ENCODE measurements at regions not wholly inside any gene's neighbourhood (a gene's known extent, or its start where the extent isn't known, plus 50 kb on each side); places are given as distances from the start of the nearest gene placed in this dataset.

DNA sequence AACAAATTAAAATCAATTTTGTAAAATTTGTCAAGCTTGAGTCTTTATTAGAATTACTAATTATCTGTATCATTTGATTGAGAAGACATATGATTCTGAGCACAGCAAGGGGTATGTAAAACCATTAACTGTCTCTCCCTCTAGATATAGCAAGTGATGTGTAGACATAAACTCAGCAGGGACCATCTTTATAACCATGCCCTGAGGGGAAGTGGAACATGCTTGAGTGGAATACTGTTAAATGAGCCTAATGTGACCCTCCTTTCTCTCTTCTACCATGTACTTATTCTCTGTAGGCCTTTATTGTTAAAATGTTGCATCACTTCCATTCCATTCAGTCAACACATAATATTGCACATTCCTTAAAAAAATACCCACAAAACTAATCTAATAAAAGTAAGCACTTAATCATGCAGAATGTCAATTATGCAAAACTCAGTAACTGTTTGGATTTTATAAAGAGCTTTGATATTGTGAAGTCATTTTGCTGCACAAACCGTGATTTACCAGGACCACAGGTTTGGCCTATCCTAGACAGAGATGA is 896.6 kb upstream of the MANEA start:
- Histone ChIP-seq H3K4me2 (ENCODE audit: low read depth, low read length, poor library complexity, severe bottlenecking) (no peak overlapping the region), H3K27ac (ENCODE audit: low read length) (no peak overlapping the region), H3K9ac (ENCODE audit: low read length) (no peak overlapping the region), H2AFZ (ENCODE audit: low read length) (no peak overlapping the region), H3K79me2 (ENCODE audit: low read length) (no peaks in the 10 kb centered on the region), H3K4me1 (ENCODE audit: low read length) (no peaks in the 10 kb centered on the region), H3K27me3 (ENCODE audit: low read length) (no peaks in the 10 kb centered on the region), H3K36me3 (ENCODE audit: insufficient read depth, low read length) (no peaks in the 10 kb centered on the region), H3K9me2 (replicated peaks; ENCODE audit: insufficient read depth, low read length) (no peaks in the 10 kb centered on the region), H3K9me3 (ENCODE audit: low read length) (no peaks in the 10 kb centered on the region), H3K4me3 (ENCODE audit: low read length) (no peak overlapping the region), H4K20me1 (ENCODE audit: insufficient read depth, low read depth, low read length) (no peaks in the 10 kb centered on the region)
- DNase-seq = no peak

DNA sequence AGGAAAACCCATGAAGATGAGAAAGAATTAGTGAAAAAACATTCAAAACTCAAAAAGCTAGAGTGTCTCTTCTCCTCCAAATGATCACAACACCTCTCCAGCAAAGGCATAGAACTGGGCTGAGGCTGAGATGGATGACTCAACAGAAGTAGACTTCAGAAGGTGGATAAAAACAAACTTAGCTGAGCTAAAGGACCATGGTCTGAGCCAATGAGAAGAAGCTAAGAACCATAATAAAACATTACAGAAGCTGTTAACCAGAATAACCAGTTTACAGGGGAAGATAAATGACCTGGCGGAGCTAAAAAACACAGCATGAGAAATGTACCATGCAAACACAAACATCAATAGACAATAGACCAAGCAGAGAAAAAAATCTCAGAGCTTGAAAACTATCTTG is 904.1 kb upstream of the MANEA start:
- Histone ChIP-seq H3K36me3 (ENCODE audit: insufficient read depth, low read length) (no peaks in the 10 kb centered on the region), H3K27me3 (ENCODE audit: low read length) (no peaks in the 10 kb centered on the region), H3K9me2 (replicated peaks; ENCODE audit: insufficient read depth, low read length) (no peaks in the 10 kb centered on the region), H3K9me3 (ENCODE audit: low read length) (no peaks in the 10 kb centered on the region), H4K20me1 (ENCODE audit: insufficient read depth, low read depth, low read length) (no peaks in the 10 kb centered on the region), H2AFZ (ENCODE audit: low read length) (no peak overlapping the region), H3K27ac (ENCODE audit: low read length) (no peak overlapping the region), H3K9ac (ENCODE audit: low read length) (no peak overlapping the region), H3K4me1 (ENCODE audit: low read length) (no peaks in the 10 kb centered on the region), H3K4me2 (ENCODE audit: low read depth, low read length, poor library complexity, severe bottlenecking) (no peak overlapping the region), H3K4me3 (ENCODE audit: low read length) (no peak overlapping the region), H3K79me2 (ENCODE audit: low read length) (no peaks in the 10 kb centered on the region)
- no peak for DNase-seq

GRCh38 chr6:94670017-94670416 is 907.3 kb upstream of the MANEA start:
- Histone ChIP-seq H3K9ac (ENCODE audit: low read length) (no peak overlapping the region), H3K4me1 (ENCODE audit: low read length) (no peaks in the 10 kb centered on the region), H3K27me3 (ENCODE audit: low read length) (no peaks in the 10 kb centered on the region)

DNA sequence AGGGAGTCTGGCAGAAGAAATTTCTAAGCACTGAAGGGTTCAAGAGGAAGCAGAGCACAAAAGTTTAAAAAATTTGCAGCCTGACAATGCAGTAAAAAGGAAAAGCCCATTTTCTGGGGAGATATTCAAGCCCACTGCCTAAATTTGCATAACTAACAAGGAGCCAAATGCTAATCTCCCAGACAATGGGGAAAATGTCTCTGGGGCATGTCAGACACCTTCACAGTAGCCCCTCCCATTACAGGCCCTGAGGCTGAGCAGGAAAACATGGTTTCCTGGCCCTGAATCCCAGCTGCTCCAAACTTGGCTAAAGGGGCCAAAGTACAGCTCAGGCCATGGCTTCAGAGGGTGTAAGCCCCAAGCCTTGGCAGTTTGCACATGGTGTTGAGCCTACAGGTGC is 908.5 kb upstream of the MANEA start:
- Histone ChIP-seq H3K36me3 (ENCODE audit: insufficient read depth, low read length) (no peaks in the 10 kb centered on the region), H3K9me3 (ENCODE audit: low read length) (no peaks in the 10 kb centered on the region), H3K9ac (ENCODE audit: low read length) (no peak overlapping the region), H4K20me1 (ENCODE audit: insufficient read depth, low read depth, low read length) (no peaks in the 10 kb centered on the region), H3K79me2 (ENCODE audit: low read length) (no peaks in the 10 kb centered on the region), H3K27ac (ENCODE audit: low read length) (no peak overlapping the region), H2AFZ (ENCODE audit: low read length) (no peak overlapping the region), H3K4me3 (ENCODE audit: low read length) (no peak overlapping the region), H3K4me2 (ENCODE audit: low read depth, low read length, poor library complexity, severe bottlenecking) (no peak overlapping the region), H3K27me3 (ENCODE audit: low read length) (no peaks in the 10 kb centered on the region), H3K9me2 (replicated peaks; ENCODE audit: insufficient read depth, low read length) (no peaks in the 10 kb centered on the region), H3K4me1 (ENCODE audit: low read length) (no peaks in the 10 kb centered on the region)
- DNase-seq = no peak

More at GRCh38 chr6:94670017-94670416, 907.3 kb upstream of the MANEA start:
- Histone ChIP-seq H3K27ac (ENCODE audit: low read length) (no peak overlapping the region), H3K4me2 (ENCODE audit: low read depth, low read length, poor library complexity, severe bottlenecking) (no peak overlapping the region), H3K4me3 (ENCODE audit: low read length) (no peak overlapping the region), H2AFZ (ENCODE audit: low read length) (no peak overlapping the region), H3K79me2 (ENCODE audit: low read length) (no peaks in the 10 kb centered on the region), H4K20me1 (ENCODE audit: insufficient read depth, low read depth, low read length) (no peaks in the 10 kb centered on the region), H3K36me3 (ENCODE audit: insufficient read depth, low read length) (no peaks in the 10 kb centered on the region), H3K9me3 (ENCODE audit: low read length) (no peaks in the 10 kb centered on the region), H3K9me2 (replicated peaks; ENCODE audit: insufficient read depth, low read length) (no peaks in the 10 kb centered on the region)
- DNase-seq = no peak

- Histone ChIP-seq H3K4me1 (ENCODE audit: low read length) (no peaks in the 10 kb centered on the region), H3K79me2 (ENCODE audit: low read length) (no peaks in the 10 kb centered on the region), H3K27me3 (ENCODE audit: low read length) (no peaks in the 10 kb centered on the region), H3K4me3 (ENCODE audit: low read length) (no peak overlapping the region), H3K27ac (ENCODE audit: low read length) (no peak overlapping the region), H3K36me3 (ENCODE audit: insufficient read depth, low read length) (no peaks in the 10 kb centered on the region), H3K4me2 (ENCODE audit: low read depth, low read length, poor library complexity, severe bottlenecking) (no peak overlapping the region), H3K9me2 (replicated peaks; ENCODE audit: insufficient read depth, low read length) (no peaks in the 10 kb centered on the region), H2AFZ (ENCODE audit: low read length) (no peak overlapping the region), H3K9ac (ENCODE audit: low read length) (no peak overlapping the region), H3K9me3 (ENCODE audit: low read length) (no peaks in the 10 kb centered on the region), H4K20me1 (ENCODE audit: insufficient read depth, low read depth, low read length) (no peaks in the 10 kb centered on the region)
- no peak for DNase-seq
Observed at GRCh38 chr6:94658929-94659328, 918.4 kb upstream of the MANEA start.

DNA sequence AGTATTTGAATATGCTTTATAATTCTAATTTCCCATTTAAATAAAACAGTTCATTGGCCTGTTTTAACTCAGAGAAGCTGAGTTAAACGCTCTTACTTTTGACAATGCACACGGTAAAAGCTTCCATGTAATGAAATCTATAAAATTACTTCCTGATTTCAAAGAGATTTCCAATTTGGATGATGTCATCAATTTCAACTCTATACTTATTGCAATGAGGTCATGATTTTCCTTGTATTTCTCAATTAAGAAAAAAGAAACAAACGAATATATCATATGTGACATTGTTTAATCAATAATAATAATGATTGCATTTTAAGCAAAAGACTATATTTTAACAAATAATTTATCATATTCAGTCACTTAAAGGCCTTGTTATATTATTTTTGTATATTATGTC is 926.1 kb upstream of the MANEA start:
- H3K9ac ChIP-seq (ENCODE audit: low read length) = no peak overlapping the region

DNA sequence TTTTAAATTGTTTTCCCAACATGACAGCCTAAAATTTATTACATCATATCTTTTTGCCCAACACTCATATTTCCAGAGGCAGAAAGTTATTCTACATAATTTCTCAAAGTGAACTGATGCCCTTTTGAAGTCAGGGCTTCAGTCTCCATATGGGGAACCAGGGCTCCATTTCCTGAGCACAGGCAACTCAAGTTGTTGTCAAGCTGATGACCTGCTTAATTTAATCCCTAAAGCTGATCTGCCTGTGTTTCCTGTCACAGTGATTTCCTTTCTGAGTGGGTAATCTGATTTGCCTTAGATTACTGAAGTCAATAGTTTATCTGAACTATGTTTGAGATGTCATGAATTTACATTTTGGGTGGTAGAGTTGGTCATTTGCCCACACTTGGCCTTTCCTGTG is 932.1 kb upstream of the MANEA start:
- Histone ChIP-seq H3K4me2 (ENCODE audit: low read depth, low read length, poor library complexity, severe bottlenecking) (no peak overlapping the region), H3K9me3 (ENCODE audit: low read length) (no peaks in the 10 kb centered on the region), H3K4me3 (ENCODE audit: low read length) (no peak overlapping the region), H2AFZ (ENCODE audit: low read length) (no peak overlapping the region), H3K27ac (ENCODE audit: low read length) (no peak overlapping the region), H3K4me1 (ENCODE audit: low read length) (no peaks in the 10 kb centered on the region), H3K36me3 (ENCODE audit: insufficient read depth, low read length) (no peaks in the 10 kb centered on the region), H3K27me3 (ENCODE audit: low read length) (no peaks in the 10 kb centered on the region), H3K9ac (ENCODE audit: low read length) (no peak overlapping the region), H3K9me2 (replicated peaks; ENCODE audit: insufficient read depth, low read length) (no peaks in the 10 kb centered on the region), H3K79me2 (ENCODE audit: low read length) (no peaks in the 10 kb centered on the region), H4K20me1 (ENCODE audit: insufficient read depth, low read depth, low read length) (no peaks in the 10 kb centered on the region)
- DNase-seq = no peak

More for the DNA sequence above, 926.1 kb upstream of the MANEA start:
- H3K9me3 ChIP-seq (ENCODE audit: low read length) = no peaks in the 10 kb centered on the region
- no peaks in the 10 kb centered on the region for H3K27me3 ChIP-seq (ENCODE audit: low read length)
- H3K4me2 ChIP-seq (ENCODE audit: low read depth, low read length, poor library complexity, severe bottlenecking) = no peak overlapping the region
- H4K20me1 ChIP-seq (ENCODE audit: insufficient read depth, low read depth, low read length) = no peaks in the 10 kb centered on the region
- H3K79me2 ChIP-seq (ENCODE audit: low read length) = no peaks in the 10 kb centered on the region
- no peaks in the 10 kb centered on the region for H3K36me3 ChIP-seq (ENCODE audit: insufficient read depth, low read length)
- no peaks in the 10 kb centered on the region for H3K9me2 ChIP-seq (replicated peaks; ENCODE audit: insufficient read depth, low read length)
- DNase-seq = no peak
- no peaks in the 10 kb centered on the region for H3K4me1 ChIP-seq (ENCODE audit: low read length)
- no peak overlapping the region for H3K4me3 ChIP-seq (ENCODE audit: low read length)
- no peak overlapping the region for H3K27ac ChIP-seq (ENCODE audit: low read length)
- no peak overlapping the region for H2AFZ ChIP-seq (ENCODE audit: low read length)

DNA sequence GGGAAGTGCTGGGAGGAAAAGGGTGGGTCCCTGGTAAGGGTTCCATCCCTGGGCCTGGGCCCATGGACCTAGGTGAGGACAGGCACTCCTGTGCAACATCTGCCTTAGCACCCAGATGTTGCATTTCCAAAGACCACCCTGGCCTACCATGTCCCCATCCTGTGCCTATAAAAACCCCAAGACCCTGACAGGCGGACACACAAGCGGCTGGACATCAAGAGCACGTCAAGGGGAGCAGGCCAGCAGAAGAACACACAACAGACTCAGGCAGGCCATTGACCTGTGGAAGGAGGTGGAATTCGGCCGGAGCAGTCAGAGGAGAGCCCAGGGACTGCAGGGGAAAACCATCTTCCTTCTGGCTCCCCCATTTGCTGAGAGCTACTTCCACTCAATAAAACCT is 937.8 kb upstream of the MANEA start:
- H2AFZ ChIP-seq (ENCODE audit: low read length) = no peak overlapping the region
- no peak overlapping the region for H3K4me2 ChIP-seq (ENCODE audit: low read depth, low read length, poor library complexity, severe bottlenecking)
- H3K27me3 ChIP-seq (ENCODE audit: low read length) = no peaks in the 10 kb centered on the region
- no peak for DNase-seq
- H4K20me1 ChIP-seq (ENCODE audit: insufficient read depth, low read depth, low read length) = no peaks in the 10 kb centered on the region
- no peak overlapping the region for H3K27ac ChIP-seq (ENCODE audit: low read length)
- H3K4me1 ChIP-seq (ENCODE audit: low read length) = no peaks in the 10 kb centered on the region
- H3K79me2 ChIP-seq (ENCODE audit: low read length) = no peaks in the 10 kb centered on the region
- H3K9me2 ChIP-seq (replicated peaks; ENCODE audit: insufficient read depth, low read length) = no peaks in the 10 kb centered on the region
- H3K9me3 ChIP-seq (ENCODE audit: low read length) = no peaks in the 10 kb centered on the region
- H3K9ac ChIP-seq (ENCODE audit: low read length) = no peak overlapping the region
- H3K36me3 ChIP-seq (ENCODE audit: insufficient read depth, low read length) = no peaks in the 10 kb centered on the region
- H3K4me3 ChIP-seq (ENCODE audit: low read length) = no peak overlapping the region

Data from Karpas-422 (cell line).